HepG2 (cell line): ENCODE measurements at regions not wholly inside any gene's neighbourhood (a gene's known extent, or its start where the extent isn't known, plus 50 kb on each side); places are given as distances from the start of the nearest gene placed in this dataset.

Experiments used
- ATAC-seq: fragments of 200-7000 bp; cut with Tn5 transposase; 3 replicates; pipeline ENCODE4 v1.9.1; 2020; ENCODE audit warnings: mild to moderate bottlenecking, moderate library complexity
- BruUV-seq: library from RNA; stranded (reverse); fragments of 400-500 nt; replicated peaks from 2 replicates; lab custom pipeline; 2021; lab: Mats Ljungman, UMichigan
- CTCF ChIA-PET: fragments of 300-600 bp; formaldehyde crosslinking; extraction: SDS; loops from one replicate; lab custom pipeline; 2021; ENCODE audit warnings: low total read pairs, inconsistent platforms, low intra/inter-chr PET ratio; lab: Yijun Ruan, JAX
- POLR2A ChIA-PET: fragments of 350-600 bp; sonication (Branson Sonifier 250); formaldehyde crosslinking; loops from one replicate; lab custom pipeline; 2020; ENCODE audit warnings: antibody characterized with exemption, inconsistent platforms; lab: Yijun Ruan, JAX
- DNase-seq: peaks from one replicate; pipeline ENCODE4 v3.0.0-alpha.2; 2015; ENCODE audit warnings: low spot score
- FAIRE-seq: peaks from 3 replicates; lab custom pipeline; 2011; peaks lifted over from hg19 to GRCh38; lab: Jason Lieb, UNC
- H2AFZ ChIP-seq: one replicate; pipeline ENCODE4 v1.6.1; 2011; ENCODE audit warnings: low read length, inconsistent platforms
- H3K27ac ChIP-seq: fragments of 300-600 bp; 3 replicates; pipeline ENCODE4 v1.8.0; 2011; ENCODE audit warnings: mixed run types, mild to moderate bottlenecking, mixed read lengths, low read length, inconsistent platforms; ENCODE audit not compliant: insufficient read depth; ENCODE audit errors: extremely low read length
- H3K27me3 ChIP-seq, 2 experiments: fragments of 200-600 bp in 1 of 2; 2 replicates in 1 of 2; 3 replicates in 1 of 2; pipeline versions ENCODE4 v1.6.0 to v1.8.0; 2011; ENCODE audit warnings: low read length in 2 of 2, mild to moderate bottlenecking in 2 of 2, moderate library complexity in 2 of 2, inconsistent platforms in 1 of 2; ENCODE audit not compliant: insufficient read depth in 2 of 2, control insufficient read depth in 1 of 2
- H3K36me3 ChIP-seq, 2 experiments: fragments of 200-600 bp in 1 of 2; replicated peaks in 1 of 2; 2 replicates in 1 of 2; 3 replicates in 1 of 2; pipeline versions ENCODE4 v1.5.1 to v1.8.0; 2011; ENCODE audit warnings: low read length in 2 of 2, inconsistent platforms in 1 of 2; ENCODE audit not compliant: insufficient read depth in 2 of 2, control insufficient read depth in 1 of 2
- H3K4me1 ChIP-seq: 2 replicates; pipeline ENCODE4 v1.5.1; 2012; ENCODE audit warnings: low read length, inconsistent platforms; ENCODE audit not compliant: insufficient read depth
- H3K4me2 ChIP-seq: 2 replicates; pipeline ENCODE4 v1.6.0; 2011; ENCODE audit warnings: low read depth, low read length, inconsistent platforms
- H3K4me3 ChIP-seq, 3 experiments: fragments of 200-600 bp in 1 of 3; sonication (generic), shearing (Covaris generic) in 1 of 3; replicated peaks in 1 of 3; 2 replicates each; pipeline ENCODE4 v1.5.1; 2011 to 2016; ENCODE audit warnings: low read length in 3 of 3, inconsistent platforms in 2 of 3, low read depth in 2 of 3, mild to moderate bottlenecking in 2 of 3, control low read depth in 1 of 3, mixed read lengths in 1 of 3; ENCODE audit not compliant: insufficient read depth in 1 of 3
- H3K79me2 ChIP-seq: one replicate; pipeline ENCODE4 v1.6.1; 2011; ENCODE audit warnings: low read length, inconsistent platforms; ENCODE audit not compliant: insufficient read depth
- H3K9ac ChIP-seq: 2 replicates; pipeline ENCODE4 v1.6.0; 2011; ENCODE audit warnings: mild to moderate bottlenecking, low read depth, low read length, inconsistent platforms; ENCODE audit not compliant: insufficient read depth
- H3K9me3 ChIP-seq: 2 replicates; pipeline ENCODE4 v1.5.1; 2012; ENCODE audit warnings: mild to moderate bottlenecking, low read length
- H4K20me1 ChIP-seq: 2 replicates; pipeline ENCODE4 v1.6.0; 2011; ENCODE audit warnings: inconsistent platforms, mild to moderate bottlenecking, low read length, moderate library complexity; ENCODE audit not compliant: insufficient read depth
- FOXA3 ChIP-seq: IDR thresholded peaks from 2 replicates; pipeline ENCODE4 v1.6.1; 2016; ENCODE audit warnings: missing genetic modification reagents, missing compliant biosample characterization
- GTF3A ChIP-seq: sonication (generic); formaldehyde crosslinking; conservative IDR thresholded peaks from 2 replicates; pipeline ENCODE4 v1.4.0; 2020; ENCODE audit warnings: mild to moderate bottlenecking, missing genetic modification reagents
- POLR2G ChIP-seq: fragments of 200-400 bp; formaldehyde crosslinking; IDR thresholded peaks from 2 replicates; pipeline ENCODE4 v1.6.1; 2018; ENCODE audit warnings: mild to moderate bottlenecking, low read depth, low read length, moderate library complexity
- SIX4 ChIP-seq: sonication (generic); formaldehyde crosslinking; IDR thresholded peaks from 2 replicates; pipeline ENCODE4 v1.4.0; 2020; ENCODE audit warnings: missing genetic modification reagents
- ZNF615 ChIP-seq: sonication (generic); formaldehyde crosslinking; IDR thresholded peaks from 2 replicates; pipeline ENCODE4 v1.5.0; 2020; ENCODE audit warnings: mild to moderate bottlenecking, missing genetic modification reagents, borderline replicate concordance
- WGBS: methylation state at CpG from one replicate; pipeline ENCODE4 v1.1.6; 2017; ENCODE audit warnings: low lambda C conversion rate; 5-methylcytosine and 5-hydroxymethylcytosine counted together
- in situ Hi-C: cut with HindIII; loops from 2 replicates; pipeline ENCODE4 v1.10.0; 2017; ENCODE audit warnings: low pct_unique_long_range_greater_than_20kb; ENCODE audit not compliant: extremely low pct_ligation_motif_present
- intact Hi-C: fragments of 100-400 bp; cut with micrococcal nuclease; formaldehyde crosslinking; loops from one replicate; pipeline ENCODE4 v1.10.0; 2022; ENCODE audit not compliant: unreplicated experiment
- TF ChIP-seq, protein P1 (sequence below): sonication (generic); formaldehyde crosslinking; IDR thresholded peaks from 2 replicates; pipeline ENCODE4 v1.5.1; 2020; ENCODE audit warnings: missing genetic modification reagents, mild to moderate bottlenecking, borderline replicate concordance
- TF ChIP-seq, protein P2 (sequence below): sonication (generic); formaldehyde crosslinking; IDR thresholded peaks from 2 replicates; pipeline ENCODE4 v1.8.0; 2022; ENCODE audit warnings: mild to moderate bottlenecking, missing genetic modification reagents; ENCODE audit not compliant: insufficient replicate concordance
- TF ChIP-seq, protein P3 (sequence below): sonication (generic); formaldehyde crosslinking; IDR thresholded peaks from 2 replicates; pipeline ENCODE4 v1.4.0; 2020; ENCODE audit warnings: mild to moderate bottlenecking, missing genetic modification reagents, borderline replicate concordance

DNA sequence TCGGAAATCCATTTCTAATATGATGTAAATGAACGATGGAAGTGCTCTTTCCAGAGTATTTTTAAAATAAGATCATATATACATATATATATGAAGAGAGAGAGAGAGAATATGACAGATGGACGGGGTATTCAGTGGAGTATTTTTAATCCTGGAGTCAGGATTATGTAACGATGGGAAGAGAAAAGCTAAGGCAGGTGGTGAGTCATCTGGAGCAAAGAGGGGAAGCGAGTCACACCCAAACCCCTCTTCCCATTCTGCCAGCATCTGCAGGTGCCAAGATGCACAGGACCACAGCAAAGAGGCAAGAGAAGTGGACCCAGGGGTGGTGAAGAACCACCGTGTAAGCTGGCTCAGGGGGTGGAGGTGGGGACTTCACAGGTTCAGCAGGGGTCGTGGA, 102.7 kb upstream of the GRIK3 start:
- FAIRE-seq = no peak
- Histone ChIP-seq H3K9me3 (no peaks in the 10 kb centered on the region), H3K36me3 (no peaks in the 10 kb centered on the region), H3K4me2 (no peak overlapping the region), H4K20me1 (no peaks in the 10 kb centered on the region), H3K79me2 (no peaks in the 10 kb centered on the region), H3K9ac (no peak overlapping the region), H2AFZ (no peak overlapping the region), H3K4me1 (no peaks in the 10 kb centered on the region), H3K27ac (no peak overlapping the region), H3K4me3 (no peak overlapping the region), H3K27me3 (peaks cover 2 to 12% of the 10 kb centered on the region in 2 experiments; a peak in 4 of 5 replicates)
- in situ Hi-C loops = no loop called here
- ChIA-PET CTCF (no interaction called here), POLR2A (no interaction called here)
- WGBS = 0% methylated on average over 7 of the region's 7 CpGs
- BruUV-seq = no TSS peak
- no peak for ATAC-seq
- no peak for TF ChIP-seq GTF3A
- TF ChIP-seq SIX4 = no peak
- no peak for TF ChIP-seq POLR2G
- no peak for TF ChIP-seq FOXA3 (CRISPR knock-in tag)
- TF ChIP-seq, protein P1, sequence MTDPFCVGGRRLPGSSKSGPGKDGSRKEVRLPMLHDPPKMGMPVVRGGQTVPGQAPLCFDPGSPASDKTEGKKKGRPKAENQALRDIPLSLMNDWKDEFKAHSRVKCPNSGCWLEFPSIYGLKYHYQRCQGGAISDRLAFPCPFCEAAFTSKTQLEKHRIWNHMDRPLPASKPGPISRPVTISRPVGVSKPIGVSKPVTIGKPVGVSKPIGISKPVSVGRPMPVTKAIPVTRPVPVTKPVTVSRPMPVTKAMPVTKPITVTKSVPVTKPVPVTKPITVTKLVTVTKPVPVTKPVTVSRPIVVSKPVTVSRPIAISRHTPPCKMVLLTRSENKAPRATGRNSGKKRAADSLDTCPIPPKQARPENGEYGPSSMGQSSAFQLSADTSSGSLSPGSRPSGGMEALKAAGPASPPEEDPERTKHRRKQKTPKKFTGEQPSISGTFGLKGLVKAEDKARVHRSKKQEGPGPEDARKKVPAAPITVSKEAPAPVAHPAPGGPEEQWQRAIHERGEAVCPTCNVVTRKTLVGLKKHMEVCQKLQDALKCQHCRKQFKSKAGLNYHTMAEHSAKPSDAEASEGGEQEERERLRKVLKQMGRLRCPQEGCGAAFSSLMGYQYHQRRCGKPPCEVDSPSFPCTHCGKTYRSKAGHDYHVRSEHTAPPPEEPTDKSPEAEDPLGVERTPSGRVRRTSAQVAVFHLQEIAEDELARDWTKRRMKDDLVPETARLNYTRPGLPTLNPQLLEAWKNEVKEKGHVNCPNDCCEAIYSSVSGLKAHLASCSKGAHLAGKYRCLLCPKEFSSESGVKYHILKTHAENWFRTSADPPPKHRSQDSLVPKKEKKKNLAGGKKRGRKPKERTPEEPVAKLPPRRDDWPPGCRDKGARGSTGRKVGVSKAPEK (CRISPR knock-in tag) = no peak
- TF ChIP-seq, protein P2, sequence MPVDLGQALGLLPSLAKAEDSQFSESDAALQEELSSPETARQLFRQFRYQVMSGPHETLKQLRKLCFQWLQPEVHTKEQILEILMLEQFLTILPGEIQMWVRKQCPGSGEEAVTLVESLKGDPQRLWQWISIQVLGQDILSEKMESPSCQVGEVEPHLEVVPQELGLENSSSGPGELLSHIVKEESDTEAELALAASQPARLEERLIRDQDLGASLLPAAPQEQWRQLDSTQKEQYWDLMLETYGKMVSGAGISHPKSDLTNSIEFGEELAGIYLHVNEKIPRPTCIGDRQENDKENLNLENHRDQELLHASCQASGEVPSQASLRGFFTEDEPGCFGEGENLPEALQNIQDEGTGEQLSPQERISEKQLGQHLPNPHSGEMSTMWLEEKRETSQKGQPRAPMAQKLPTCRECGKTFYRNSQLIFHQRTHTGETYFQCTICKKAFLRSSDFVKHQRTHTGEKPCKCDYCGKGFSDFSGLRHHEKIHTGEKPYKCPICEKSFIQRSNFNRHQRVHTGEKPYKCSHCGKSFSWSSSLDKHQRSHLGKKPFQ (CRISPR knock-in tag) = no peak
- TF ChIP-seq, protein P3, sequence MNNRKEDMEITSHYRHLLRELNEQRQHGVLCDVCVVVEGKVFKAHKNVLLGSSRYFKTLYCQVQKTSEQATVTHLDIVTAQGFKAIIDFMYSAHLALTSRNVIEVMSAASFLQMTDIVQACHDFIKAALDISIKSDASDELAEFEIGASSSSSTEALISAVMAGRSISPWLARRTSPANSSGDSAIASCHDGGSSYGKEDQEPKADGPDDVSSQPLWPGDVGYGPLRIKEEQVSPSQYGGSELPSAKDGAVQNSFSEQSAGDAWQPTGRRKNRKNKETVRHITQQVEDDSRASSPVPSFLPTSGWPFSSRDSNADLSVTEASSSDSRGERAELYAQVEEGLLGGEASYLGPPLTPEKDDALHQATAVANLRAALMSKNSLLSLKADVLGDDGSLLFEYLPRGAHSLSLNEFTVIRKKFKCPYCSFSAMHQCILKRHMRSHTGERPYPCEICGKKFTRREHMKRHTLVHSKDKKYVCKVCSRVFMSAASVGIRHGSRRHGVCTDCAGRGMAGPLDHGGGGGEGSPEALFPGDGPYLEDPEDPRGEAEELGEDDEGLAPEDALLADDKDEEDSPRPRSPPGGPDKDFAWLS (CRISPR knock-in tag) = no peak
- TF ChIP-seq ZNF615 (CRISPR knock-in tag) = no peak
- intact Hi-C loops = no loop called here
- DNase-seq = no peak
